Inflammatory macrophage (primary cell): ENCODE measurements at regions not wholly inside any gene's neighbourhood (a gene's known extent, or its start where the extent isn't known, plus 50 kb on each side); places are given as distances from the start of the nearest gene placed in this dataset.

Experiments
- DNase-seq, 2 donors: peaks; one replicate each; pipeline ENCODE4 v3.0.0-alpha.2; 2020 to 2022

DNA sequence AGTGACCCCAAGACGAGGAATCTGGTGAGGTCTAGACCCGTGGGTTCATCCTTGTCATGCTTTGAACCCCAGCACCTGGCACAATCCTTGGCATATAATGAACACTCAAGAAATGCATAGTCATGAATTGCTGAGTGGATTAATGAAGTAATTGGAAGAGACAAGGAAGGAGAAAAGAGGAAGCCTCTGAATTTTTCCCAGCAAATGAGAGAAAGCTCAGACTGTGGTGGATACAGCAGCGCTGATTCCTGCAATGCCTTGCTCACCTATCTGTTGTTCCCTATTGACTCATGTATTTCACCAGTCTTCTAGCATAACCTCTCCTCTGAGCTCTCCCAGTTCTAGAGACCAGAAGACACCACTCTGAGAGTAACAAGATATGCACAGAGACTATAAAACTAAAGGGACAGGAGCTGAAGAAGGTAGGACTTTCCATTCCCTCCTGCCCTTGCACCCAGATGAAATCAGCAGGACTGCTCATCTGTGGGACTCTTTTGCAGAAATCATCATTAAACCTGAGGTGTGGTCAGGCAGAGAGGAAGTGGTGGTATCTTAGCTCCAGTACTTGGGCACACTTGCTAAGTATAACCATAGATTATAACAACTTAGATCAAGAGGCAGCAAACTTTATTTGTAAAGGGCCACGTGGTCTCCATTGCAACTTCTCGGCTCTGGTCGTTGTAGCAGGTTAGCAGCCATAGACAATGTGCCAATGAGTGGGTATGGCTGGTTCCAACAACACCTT is 102.8 kb downstream of the MAF start:
- peak in 1 of 2 donors; percentile 33 for DNase-seq

DNA sequence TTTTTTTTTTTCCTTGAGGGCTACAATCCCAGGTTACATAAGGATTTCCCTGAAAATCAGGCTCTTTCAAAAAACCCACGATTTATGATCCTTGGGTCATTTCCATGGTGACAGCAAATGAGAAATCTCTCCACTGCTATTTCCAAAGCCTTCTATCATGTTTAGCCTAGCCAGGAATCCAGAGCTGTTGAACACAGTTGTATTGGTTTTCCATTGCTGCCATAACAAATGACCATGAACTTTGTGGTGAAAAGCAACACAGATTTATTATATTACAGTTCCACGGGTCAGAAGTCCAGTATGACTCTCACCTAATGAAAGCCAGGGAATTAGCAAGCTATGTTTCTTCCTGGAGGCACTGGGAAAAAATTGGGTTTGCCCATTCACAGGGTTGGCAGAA is 106.6 kb downstream of the MAF start:
- no peak for DNase-seq

- no peak for DNase-seq
Measured at GRCh38 chr16:79492036-79492435, 108.5 kb downstream of the MAF start.

GRCh38 chr16:79485020-79485419 is 115.5 kb downstream of the MAF start:
- no peak for DNase-seq

GRCh38 chr16:79484237-79484636 is 116.3 kb downstream of the MAF start:
- DNase-seq: no peak

DNA sequence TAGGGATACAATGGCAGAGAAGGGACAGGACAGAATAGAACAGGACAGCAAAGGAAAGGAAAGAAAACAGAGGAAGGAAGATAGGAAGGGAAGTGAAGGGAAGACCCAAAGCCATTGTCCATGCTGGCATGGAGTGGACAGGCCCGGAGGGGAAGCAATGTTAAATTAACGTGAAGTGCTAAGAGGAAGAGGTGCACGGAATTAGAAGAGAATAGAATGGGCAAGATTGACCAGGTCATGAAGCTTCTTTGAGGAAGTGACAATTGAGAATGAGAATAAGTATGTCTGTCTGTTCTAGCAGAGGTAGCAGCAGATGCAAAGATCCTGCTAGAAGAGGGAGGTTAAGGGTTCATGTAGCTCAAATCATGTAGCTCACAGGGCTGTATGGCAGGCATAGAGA is 117.2 kb downstream of the MAF start:
- DNase-seq: peak in 1 of 2 donors; percentile 40

DNA sequence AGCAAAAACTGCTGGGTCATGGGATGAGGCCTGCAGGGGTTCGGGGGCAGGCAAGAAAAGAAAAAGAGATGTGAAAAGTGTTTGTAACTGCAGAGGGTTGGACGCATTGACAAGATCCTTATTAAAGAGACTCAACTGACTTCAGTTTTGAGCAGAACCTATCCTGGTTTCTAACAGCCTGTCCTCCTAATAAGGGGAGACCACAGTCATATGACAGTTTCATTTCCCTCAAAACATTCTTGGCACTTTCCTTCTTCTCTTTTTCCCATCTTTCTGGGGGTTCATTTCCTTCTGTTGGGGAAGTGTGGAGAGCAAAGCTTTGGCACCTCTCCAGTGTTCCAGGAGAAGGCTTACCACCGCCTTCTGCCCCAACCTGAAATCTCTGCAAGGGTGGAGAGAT is 118.5 kb downstream of the MAF start:
- DNase-seq: peak in 1 of 2 donors; percentile 40

DNA sequence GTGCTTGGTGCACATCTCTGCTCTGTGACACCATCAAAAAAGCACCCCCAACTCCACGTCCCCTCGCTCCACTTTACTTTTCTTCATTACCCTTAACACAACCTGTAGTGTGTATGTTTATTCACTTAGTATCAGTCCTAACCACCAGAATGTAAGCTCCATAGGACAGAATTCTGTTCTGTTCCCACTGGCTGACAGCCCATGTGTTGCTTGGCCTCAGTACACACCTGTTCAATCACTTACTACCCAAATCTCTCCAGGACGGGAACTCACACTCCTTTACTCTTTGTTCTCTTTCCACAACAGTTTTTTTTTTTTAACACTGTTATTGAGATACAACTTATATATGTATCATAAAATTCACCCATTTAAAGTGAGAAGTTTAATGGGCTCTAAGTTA is 119.6 kb downstream of the MAF start:
- no peak for DNase-seq

GRCh38 chr16:79480056-79480455 is 120.5 kb downstream of the MAF start:
- DNase-seq: no peak

GRCh38 chr16:79476580-79476979 is 124.0 kb downstream of the MAF start:
- DNase-seq: no peak

- DNase-seq: no peak
Measured at GRCh38 chr16:79475841-79476240, 124.7 kb downstream of the MAF start.

DNA sequence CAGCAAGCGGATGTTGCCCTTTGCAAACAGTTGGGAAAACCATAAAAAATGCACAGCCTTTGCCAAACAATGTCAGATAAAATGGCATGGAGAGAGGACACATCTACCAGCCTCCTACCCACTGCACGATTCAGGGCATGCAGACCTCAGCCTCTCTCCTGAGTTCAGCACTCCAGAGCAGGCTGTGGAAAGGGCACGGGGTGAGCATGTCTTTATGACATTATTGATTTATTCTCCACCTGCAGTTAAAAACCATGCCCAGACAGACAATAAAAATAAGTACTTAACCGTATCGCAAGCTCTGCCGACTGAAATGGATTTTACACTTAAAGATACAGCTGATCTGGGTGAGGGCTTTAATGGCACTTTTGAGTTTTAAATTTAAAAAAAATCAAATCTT is 127.1 kb downstream of the MAF start:
- DNase-seq: no peak

DNA sequence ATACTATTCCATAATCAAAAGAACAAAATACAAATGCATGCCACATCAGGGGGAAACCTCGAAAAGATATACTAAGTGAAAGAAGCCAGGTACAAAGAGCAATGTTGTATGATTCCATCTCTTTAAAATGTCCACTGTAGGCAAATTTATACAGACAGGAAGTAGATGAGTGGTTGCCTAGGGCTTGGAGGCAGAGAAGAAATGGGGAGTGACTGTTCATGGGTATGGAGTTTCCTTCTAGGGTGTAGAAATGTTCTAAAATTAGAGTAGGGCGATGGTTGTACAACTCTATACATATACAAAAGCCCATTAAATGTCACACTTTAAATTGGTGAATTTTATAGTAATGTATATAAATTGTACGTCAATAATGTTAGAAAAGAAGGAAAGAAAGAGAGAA is 128.1 kb downstream of the MAF start:
- peak in 1 of 2 donors; percentile 50 for DNase-seq

- peak; percentile 60 to 70 for DNase-seq
Measured at GRCh38 chr16:79469999-79470398, 130.5 kb downstream of the MAF start.

DNA sequence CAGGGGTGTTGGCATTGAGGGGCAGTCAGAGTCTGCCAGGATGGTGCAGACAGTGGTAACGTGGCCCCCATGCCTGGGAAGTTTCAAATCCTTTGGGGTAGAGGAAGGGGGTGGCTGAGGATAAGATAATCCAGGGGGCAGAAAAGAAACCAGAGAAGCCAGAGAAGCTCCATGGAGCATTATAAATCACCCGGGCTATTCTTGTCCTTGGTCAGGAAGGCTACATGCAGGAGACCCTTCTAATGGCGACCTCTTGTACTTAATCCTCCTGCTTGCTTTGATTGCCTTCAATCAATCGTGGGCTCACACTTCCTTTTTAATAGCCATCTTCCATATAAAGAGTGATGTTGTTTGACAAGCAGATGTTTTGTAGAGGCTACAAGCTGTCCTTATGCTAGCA is 131.9 kb downstream of the MAF start:
- no peak for DNase-seq

- no peak for DNase-seq
Measured at GRCh38 chr16:79468121-79468552, 132.4 kb downstream of the MAF start.

DNA sequence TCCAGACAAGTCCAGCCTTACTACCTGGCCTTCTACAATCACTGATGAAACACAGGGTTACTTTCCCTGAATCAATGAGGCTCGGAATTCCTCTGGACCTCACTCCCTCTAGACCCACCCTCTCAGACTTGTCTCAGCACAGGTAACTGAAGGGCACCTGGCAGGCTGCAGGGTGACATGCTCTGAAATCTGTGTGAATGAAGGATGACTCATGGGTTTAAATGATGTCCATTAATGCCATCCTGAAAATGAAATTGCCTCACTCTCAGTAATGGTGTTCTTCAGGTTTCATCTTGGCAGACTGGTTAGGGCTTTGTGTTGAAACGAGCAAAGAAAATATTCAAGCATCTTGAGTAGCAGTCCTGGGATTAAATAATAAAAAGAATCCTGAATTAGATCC is 134.4 kb downstream of the MAF start:
- no peak for DNase-seq

GRCh38 chr16:79463841-79464240 is 136.7 kb downstream of the MAF start:
- DNase-seq: peak; percentile 44

DNA sequence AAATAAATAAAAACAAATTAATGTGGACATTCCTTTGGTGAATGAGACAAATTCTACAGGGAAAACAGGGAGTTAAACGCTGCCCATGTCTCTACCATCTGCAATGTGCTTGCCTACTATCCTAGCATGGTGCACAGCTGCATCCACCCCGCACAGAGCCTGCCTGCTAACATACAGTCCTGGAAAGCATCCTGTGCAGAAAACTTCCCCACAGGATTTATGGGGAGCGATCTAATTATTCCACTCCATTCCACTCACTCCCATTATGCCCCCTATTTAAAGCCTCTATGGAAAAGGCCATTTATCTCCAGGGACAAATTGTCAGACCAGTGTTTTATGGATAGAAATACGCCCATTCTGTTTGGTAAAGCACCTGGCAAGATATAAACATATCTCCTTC is 144.5 kb downstream of the MAF start:
- DNase-seq: no peak

GRCh38 chr16:79452671-79453070 is 147.9 kb downstream of the MAF start:
- DNase-seq: no peak

DNA sequence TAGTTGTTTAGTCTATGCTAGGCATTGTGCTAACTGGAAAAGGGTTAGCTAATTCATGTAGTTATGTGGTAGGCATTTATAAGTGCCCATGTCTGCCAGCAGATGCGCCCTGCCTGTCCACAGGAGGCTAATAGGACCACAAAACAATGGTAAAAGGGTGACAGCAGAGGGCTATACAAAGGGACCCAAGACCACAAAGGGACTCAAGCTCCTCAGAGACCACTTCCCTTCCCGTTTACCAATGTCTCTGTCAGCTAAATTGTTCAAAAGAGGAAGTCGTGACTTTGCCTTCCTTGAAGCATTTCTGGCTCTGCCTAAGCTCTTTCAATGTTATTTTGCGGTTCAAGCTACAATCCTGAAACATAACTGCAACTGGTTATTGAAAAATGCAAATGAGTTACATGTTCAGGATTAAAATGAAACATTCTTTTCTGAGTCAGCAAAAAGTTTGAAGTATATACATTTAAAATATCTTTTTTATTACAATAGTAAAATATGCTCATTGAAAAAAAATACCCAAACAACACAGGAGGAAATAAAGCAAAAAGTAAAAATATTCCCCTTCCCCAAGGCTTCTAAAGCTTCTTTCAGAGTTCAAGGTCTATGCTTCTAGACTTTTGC is 149.2 kb downstream of the MAF start:
- DNase-seq: peak; percentile 82 to 91

- peak; percentile 35 to 60 for DNase-seq
Measured at GRCh38 chr16:79449900-79450299, 150.6 kb downstream of the MAF start.

DNA sequence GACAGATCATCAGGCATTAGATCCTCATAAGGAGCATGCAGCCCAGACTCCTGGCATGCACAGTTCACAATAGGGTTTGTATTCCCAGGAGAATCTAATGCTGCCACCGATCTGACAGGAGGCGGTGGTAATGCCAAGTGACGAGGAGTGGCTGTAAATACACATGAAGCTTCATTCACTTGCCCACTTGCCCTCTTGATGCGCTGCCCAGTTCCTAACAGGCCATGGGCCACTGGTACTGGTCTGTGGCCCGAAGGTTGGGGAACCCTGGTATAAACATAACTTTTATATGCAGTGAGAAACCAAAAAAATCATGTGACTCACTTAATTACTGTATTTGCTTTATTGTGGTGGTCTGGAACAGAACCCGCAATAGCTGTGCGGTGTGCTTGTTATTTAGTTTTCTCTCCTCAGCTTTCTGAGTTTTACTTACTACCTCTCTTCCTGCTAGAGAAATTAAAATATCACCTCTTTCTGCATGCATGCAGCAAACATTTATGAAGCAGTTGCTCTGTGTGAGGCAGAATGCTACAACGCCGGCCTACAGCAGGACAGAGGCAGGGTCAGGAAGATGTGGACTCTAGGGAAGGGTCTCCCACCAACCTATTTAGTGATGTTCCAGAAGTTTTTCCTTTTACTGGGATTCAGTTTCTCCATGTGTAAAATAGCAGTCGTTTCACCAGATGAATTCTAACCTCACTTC is 151.3 kb downstream of the MAF start:
- DNase-seq: no peak

- DNase-seq: no peak
Measured at GRCh38 chr16:79444572-79444971, 156.0 kb downstream of the MAF start.
